Dedifferentiated amniotic fluid mesenchymal stem cell (primary cell): ENCODE measurements at regions not wholly inside any gene's neighbourhood (a gene's known extent, or its start where the extent isn't known, plus 50 kb on each side); places are given as distances from the start of the nearest gene placed in this dataset.

Experiments
- DNase-seq: peaks from one replicate; pipeline ENCODE4 v3.0.0-alpha.2; 2016; ENCODE audit errors: extremely low spot score

GRCh38 chr10:58140691-58141347, 126.9 kb downstream of the IPMK start:
- no peak for DNase-seq

DNA sequence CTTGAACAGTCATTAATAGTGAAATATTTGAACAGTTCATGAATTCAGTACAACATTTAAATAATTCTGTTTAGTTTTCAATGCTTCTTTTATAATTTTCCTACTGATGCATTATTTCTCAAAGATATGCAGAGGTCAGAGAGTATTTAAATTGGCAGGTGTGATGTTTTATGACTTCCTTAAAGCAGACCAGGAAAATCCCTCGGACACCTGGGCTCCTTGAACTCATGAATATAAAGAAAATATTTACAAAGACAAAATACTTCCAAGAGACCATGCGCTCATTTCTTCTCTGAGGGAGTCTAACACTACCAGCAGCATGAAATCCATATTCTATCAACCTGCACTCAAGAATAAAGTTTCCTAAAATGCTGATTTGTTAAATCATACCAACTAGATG, 127.6 kb downstream of the IPMK start:
- DNase-seq: no peak

GRCh38 chr10:58137813-58138212, 129.9 kb downstream of the IPMK start:
- no peak for DNase-seq

DNA sequence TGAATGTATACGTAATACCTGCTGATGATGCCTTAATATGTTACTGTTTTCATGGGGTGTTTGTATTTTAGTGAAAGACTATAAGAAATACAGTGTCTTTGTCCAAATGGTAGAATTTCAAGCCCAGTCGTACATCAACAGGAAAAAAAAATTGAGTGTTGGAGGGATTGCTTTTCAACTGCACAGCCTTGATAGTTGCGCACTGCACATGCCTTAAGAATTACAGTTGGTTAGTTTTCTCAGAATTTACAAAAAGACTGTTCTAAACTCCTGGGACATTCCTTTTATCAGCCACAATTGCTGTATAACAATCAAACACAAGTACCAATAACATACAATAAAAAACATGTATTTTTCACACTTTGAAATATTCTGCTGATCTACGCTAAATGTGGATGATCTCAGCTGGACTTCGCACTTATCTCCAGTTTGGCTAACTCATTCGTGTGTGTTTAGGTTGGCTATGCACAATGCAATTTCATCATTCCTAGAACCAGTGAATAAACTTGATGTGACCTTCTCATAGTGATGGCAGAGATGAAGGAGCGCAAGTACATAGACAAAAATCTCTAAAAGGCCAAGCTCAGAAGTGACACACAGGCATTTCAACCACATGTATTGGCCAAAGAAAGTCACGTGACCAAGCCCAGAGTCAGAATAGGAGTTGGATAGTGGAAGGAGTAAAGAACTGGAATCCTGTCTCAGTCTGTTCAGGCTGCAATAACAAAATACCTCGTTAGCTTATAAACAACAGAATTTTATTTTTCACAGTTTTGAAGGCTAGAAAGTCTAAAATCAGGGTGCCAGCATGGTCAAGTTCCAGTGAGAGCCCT, 152.3 kb downstream of the IPMK start:
- no peak for DNase-seq

DNA sequence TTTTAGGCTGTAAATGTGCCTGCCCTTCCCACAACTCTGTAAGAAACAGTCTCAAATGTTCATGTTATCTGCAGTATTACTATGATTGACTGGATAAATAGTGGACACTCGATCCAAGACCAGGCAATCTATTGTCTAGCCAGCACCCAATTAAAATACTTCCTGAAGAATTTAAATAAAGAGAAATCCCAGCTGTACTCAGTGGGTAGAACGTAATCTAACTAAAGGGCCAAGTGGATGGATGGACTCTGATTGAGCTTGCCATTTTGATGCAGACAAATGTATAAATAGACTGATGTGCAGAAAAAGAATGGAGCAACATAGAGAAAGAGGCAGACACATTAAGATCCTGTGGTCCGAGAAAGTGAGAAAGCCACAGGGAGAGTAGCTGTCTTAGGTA, 158.0 kb downstream of the IPMK start:
- DNase-seq: no peak

GRCh38 chr10:58107506-58107905, 160.2 kb downstream of the IPMK start:
- DNase-seq: peak; percentile 20

DNA sequence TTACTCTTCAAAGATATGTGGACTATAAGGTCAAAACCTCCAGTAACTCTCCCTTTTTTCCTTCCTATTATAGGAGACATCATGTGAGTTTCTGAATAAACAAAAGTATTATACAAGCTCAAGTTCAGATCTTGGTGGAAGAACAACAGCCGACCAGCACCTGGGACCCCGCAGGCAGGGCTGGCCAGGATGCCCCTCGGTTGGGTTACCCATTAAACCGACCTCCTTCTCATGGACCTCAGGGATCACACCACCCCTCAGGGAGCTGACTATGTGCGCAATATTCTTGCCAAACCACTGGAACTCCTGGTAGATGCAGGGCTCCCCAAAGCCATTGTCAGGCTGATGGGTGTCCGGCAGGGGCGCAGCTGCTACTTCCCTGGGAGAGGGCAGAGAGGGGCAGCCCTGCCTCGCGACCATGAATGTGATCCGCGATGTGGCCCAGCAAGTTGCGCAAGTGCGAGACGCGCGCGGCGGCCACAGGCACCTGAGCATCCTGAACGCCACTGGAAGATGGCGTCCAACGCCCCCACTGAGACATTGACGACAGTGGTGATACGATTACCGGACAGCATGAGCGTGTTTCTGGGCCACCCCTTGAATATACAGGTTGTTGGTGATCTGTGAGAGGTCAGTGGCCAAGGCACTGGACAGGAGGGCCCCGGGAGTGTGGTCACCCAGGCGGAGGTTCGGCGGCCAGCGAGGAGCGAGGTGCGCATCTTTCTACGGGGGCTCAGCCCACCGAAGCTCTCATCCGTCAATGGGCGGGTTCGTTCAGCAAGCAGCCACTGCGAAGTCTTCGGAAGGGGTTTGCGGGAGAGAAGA, 161.3 kb downstream of the IPMK start:
- DNase-seq: no peak

- DNase-seq: no peak
Measured at GRCh38 chr10:58104351-58104751, 163.3 kb downstream of the IPMK start.

DNA sequence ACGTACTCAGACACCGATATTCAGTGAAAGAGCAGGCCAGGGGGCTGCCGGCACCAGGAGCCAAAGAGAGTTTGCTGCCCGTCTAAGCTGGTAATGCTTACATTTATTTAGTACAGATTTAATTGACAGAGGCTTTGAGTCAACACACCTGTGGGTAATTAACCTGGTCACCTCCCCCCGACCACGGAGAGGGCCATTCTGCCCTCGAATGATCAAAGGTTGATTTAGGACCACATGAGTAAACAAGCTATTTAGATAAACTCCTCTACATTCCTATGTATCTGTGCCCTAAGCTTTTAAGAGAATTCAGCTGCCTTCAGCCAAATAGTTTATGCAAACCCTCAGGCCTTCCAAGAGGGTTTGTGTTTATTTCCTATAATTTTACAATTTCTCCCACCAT, 164.8 kb downstream of the IPMK start:
- DNase-seq: no peak

GRCh38 chr10:58101682-58102081, 166.0 kb downstream of the IPMK start:
- no peak for DNase-seq

- no peak for DNase-seq
Measured at GRCh38 chr10:58094985-58095718, 172.5 kb downstream of the IPMK start.

DNA sequence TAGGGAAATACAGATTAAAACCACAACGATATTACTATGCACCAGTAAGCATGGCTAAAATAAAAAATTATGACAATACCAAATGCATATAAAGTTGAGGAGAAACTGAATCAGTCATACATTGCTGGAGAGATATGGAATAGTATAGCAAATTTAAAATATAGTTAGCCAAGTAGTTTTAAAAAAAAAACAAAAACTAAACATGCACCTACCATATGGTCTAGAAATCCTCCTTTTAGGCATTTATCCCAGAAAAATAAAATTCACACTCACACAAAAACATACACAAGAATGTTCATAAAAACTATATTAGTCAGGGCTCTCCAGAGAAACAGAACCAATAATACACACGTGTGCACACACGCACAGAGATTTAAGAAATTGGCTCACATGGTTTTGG, 175.8 kb downstream of the IPMK start:
- DNase-seq: no peak

DNA sequence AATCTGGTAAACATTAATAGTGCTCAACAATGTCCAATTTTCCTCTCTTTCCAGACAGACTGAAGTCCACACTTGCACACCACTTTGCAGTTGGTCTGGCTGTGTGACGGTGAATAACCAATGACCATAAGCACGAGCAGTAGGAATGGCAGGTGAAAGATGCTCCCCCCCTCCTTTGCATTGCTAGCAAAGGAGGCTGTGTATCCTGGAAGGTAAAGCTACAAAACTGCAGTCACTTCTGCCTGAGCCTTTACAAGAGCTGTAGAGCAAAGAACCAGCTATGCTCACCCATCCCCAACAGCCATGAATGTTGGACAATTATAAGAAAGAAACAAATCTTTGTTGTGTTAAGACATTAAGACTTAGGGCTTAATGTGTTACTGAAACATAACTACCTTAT, 178.0 kb downstream of the IPMK start:
- no peak for DNase-seq

- DNase-seq: no peak
Measured at GRCh38 chr10:58087896-58088295, 179.8 kb downstream of the IPMK start.

- no peak for DNase-seq
Measured at GRCh38 chr10:58086763-58087150, 180.9 kb downstream of the IPMK start.

DNA sequence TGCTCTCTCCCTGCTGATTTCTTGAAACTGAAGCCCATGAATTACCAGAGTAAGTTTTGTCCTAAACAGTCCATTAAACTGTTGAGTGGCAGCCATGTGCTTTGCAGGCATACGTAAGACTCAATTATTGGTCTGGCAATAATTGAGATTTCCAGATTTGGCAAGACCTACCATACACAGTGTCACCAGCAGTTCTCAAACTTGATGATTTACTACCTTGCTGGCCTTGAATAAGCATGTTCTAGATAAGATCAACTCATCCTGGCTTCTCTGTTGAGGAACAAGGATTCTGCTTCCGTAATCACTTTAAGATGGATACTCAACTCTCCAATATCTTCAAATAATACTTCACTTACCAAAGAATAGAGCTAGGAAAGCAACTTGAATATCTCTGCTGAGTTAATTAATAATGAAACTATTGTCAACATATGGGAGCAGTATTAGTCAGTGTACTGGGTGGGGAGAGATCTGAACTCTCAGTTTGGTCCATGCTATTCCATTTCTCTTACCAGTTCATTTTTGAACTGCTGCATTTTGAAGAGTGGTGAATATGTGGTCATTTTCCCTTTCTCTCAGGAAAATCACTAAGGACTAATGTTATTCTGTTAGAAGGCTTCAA, 181.4 kb downstream of the IPMK start:
- no peak for DNase-seq

GRCh38 chr10:58082248-58082647, 185.4 kb downstream of the IPMK start:
- no peak for DNase-seq

DNA sequence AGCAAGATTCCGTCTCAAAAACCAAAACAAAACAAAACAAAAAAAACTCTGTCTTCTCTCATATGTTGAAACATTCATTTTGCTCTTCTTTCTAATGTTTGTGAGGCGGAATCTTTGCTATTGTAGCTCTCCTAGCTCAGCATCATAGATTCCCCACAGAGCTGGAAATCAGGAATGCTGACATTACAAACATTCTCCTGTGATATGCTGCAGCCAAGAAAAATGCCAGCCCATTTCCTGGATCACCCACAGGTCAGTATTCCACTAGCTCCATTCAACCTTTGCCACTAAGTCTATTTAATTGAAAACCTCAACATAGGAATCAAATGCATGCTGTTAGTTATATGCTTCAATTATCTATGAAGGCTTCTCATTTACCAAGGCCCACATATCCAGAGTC, 186.3 kb downstream of the IPMK start:
- DNase-seq: no peak

DNA sequence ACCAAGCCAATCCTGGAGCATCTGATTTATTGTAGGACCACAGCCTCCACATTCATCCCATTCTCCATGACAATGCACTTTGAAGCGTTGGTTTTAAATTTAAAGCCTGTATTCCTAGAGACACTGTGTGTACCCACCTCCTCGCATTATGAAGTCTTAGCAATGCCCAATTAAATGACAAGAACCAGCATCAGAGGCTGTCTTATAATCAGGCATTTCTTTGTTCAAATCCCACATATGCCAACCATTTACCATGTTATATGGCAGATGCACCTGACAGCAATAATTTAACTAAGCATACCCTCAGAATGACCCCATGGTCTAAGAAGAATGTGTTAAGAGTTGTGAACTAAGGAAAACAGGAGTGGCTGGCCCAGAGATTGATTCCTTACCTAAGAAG, 188.2 kb downstream of the IPMK start:
- DNase-seq: no peak

DNA sequence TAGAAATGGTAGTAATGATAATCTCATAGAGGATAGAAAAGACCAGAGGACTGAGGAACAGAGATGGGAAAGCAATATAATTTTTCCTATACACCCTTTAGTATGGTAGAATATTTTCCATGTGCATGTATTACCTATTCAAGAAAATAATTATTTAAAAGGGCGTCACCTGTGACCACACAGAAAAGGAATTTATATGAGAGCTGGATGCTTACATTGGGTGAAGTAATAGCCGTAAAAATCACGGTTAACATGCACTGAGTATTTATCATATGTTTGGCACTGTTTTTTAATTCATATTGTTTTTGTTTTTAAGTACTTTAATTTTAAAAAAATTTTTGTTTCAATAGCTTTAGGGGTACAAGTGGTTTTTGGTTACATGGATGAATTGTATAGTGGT, 195.1 kb downstream of the IPMK start:
- no peak for DNase-seq

GRCh38 chr10:58070956-58071355, 196.7 kb downstream of the IPMK start:
- DNase-seq: no peak

DNA sequence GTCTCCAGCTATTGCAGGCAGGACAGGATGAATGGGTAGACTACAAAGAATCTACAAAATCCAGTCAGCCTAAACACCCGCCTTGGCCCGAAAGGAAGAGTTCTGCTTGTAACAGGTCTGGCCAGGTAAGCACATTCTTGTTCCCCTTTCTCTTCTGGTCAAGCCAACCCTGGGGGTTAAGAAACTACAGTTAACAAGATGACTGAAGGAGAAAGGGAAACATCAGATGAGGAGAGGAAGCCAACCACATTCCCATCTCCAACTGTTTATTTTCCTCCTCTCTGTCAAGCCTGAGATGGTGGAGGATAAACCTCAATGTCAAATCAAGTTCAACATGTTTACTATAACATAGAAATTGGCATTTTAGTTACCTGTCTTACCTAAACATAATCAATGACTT, 198.9 kb downstream of the IPMK start:
- DNase-seq: no peak
